Breast epithelium (tissue), 4 donors: ENCODE measurements at regions not wholly inside any gene's neighbourhood (a gene's known extent, or its start where the extent isn't known, plus 50 kb on each side); places are given as distances from the start of the nearest gene placed in this dataset.

ENCODE experiments used
- DNase-seq, 2 donors: peaks; one replicate each; pipeline ENCODE4 v3.0.0-alpha.2; 2019; ENCODE audit warnings: low spot score in 2 of 2
- H3K27ac ChIP-seq, 2 donors: fragments of 200-600 bp; sonication (generic) in 1 of 2; one replicate each; pipeline ENCODE4 v1.5.1; 2016 to 2019; ENCODE audit warnings: mild to moderate bottlenecking in 1 of 2
- H3K27me3 ChIP-seq, 2 donors: fragments of 200-600 bp; sonication (generic) in 1 of 2; one replicate each; pipeline versions ENCODE4 v1.5.1 to v1.6.0; 2017 to 2019; ENCODE audit warnings: control low read depth in 1 of 2, mild to moderate bottlenecking in 1 of 2
- H3K36me3 ChIP-seq: fragments of 200-600 bp; one replicate; pipeline ENCODE4 v1.5.1; 2019
- H3K4me1 ChIP-seq, 2 donors: fragments of 200-600 bp; sonication (generic); one replicate each; pipeline ENCODE4 v1.5.1; 2016 to 2019; ENCODE audit warnings: control low read depth in 1 of 2
- H3K4me3 ChIP-seq, 3 donors: fragments of 200-600 bp; sonication (generic); 1 replicate in 2 of 3; 2 replicates in 1 of 3; pipeline ENCODE4 v1.5.1; 2016 to 2019; ENCODE audit warnings: mild to moderate bottlenecking in 3 of 3, moderate library complexity in 2 of 3
- H3K9me3 ChIP-seq, 2 donors: fragments of 200-600 bp; sonication (generic) in 1 of 2; one replicate each; pipeline ENCODE4 v1.5.1; 2016 to 2019; ENCODE audit warnings: control low read depth in 1 of 2
- CTCF ChIP-seq, 3 donors: fragments of 450-650 bp; IDR thresholded peaks; one replicate each; pipeline ENCODE4 v1.5.1; 2016 to 2017; ENCODE audit warnings: antibody characterized with exemption in 3 of 3, mild to moderate bottlenecking in 3 of 3, moderate library complexity in 3 of 3
- POLR2A ChIP-seq: fragments of 450-650 bp; IDR thresholded peaks from one replicate; pipeline ENCODE4 v1.6.1; 2016; ENCODE audit warnings: antibody characterized with exemption, mild to moderate bottlenecking, moderate library complexity
- POLR2AphosphoS5 ChIP-seq, 3 donors: sonication (generic); formaldehyde crosslinking; IDR thresholded peaks; one replicate each; pipeline ENCODE4 v1.6.1; 2017; ENCODE audit warnings: antibody characterized with exemption in 3 of 3
- intact Hi-C: fragments of 100-400 bp; cut with DNase I; formaldehyde crosslinking; loops from one replicate; pipeline ENCODE4 v1.15.1; 2023; ENCODE audit warnings: low total_unique reads

GRCh38 chr3:104896624-104897023 lies 470.1 kb upstream of the ALCAM start:
- DNase-seq: no peak
- Histone ChIP-seq H3K27me3 (no peaks in the 10 kb centered on the region), H3K36me3 (no peaks in the 10 kb centered on the region), H3K9me3 (no peaks in the 10 kb centered on the region), H3K4me3 (no peak overlapping the region), H3K4me1 (no peaks in the 10 kb centered on the region), H3K27ac (no peak overlapping the region)
- intact Hi-C loops: no loop called here
- TF ChIP-seq POLR2A (no peak), POLR2AphosphoS5 (IDR thresholded peaks at IDR 0.05) (no peak), CTCF (IDR thresholded peaks at IDR 0.05) (no peak)

- no peak overlapping the region for H3K4me3 ChIP-seq
- no peaks in the 10 kb centered on the region for H3K27me3 ChIP-seq
- no peaks in the 10 kb centered on the region for H3K36me3 ChIP-seq
- intact Hi-C loops: no loop called here
- DNase-seq: no peak
- TF ChIP-seq CTCF (IDR thresholded peaks at IDR 0.05): no peak
- TF ChIP-seq POLR2AphosphoS5 (IDR thresholded peaks at IDR 0.05): no peak
- TF ChIP-seq POLR2A: no peak
- peaks cover 0 to 7% of the 10 kb centered on the region in 2 donors for H3K9me3 ChIP-seq
- H3K4me1 ChIP-seq: no peaks in the 10 kb centered on the region
- H3K27ac ChIP-seq: no peak overlapping the region
Observed at GRCh38 chr3:104901396-104901795, 465.3 kb upstream of the ALCAM start.

GRCh38 chr3:104903064-104903463 lies 463.6 kb upstream of the ALCAM start:
- TF ChIP-seq CTCF (IDR thresholded peaks at IDR 0.05): no peak
- no peak for TF ChIP-seq POLR2A
- no peak for TF ChIP-seq POLR2AphosphoS5 (IDR thresholded peaks at IDR 0.05)
- Histone ChIP-seq H3K27ac (no peak overlapping the region), H3K4me3 (no peak overlapping the region), H3K9me3 (peaks cover 0 to 7% of the 10 kb centered on the region in 2 donors), H3K36me3 (no peaks in the 10 kb centered on the region), H3K4me1 (no peaks in the 10 kb centered on the region), H3K27me3 (no peaks in the 10 kb centered on the region)
- intact Hi-C loops: no loop called here
- no peak for DNase-seq

- Histone ChIP-seq H3K4me1 (no peaks in the 10 kb centered on the region), H3K9me3 (peaks cover 0 to 7% of the 10 kb centered on the region in 2 donors), H3K4me3 (no peak overlapping the region), H3K27me3 (no peaks in the 10 kb centered on the region), H3K27ac (no peak overlapping the region), H3K36me3 (no peaks in the 10 kb centered on the region)
- DNase-seq: no peak
- TF ChIP-seq POLR2AphosphoS5 (IDR thresholded peaks at IDR 0.05) (no peak), POLR2A (no peak), CTCF (IDR thresholded peaks at IDR 0.05) (no peak)
- intact Hi-C loops: no loop called here
Observed at GRCh38 chr3:104906001-104906639, 460.6 kb upstream of the ALCAM start.

- intact Hi-C loops: no loop called here
- Histone ChIP-seq H3K36me3 (no peaks in the 10 kb centered on the region), H3K4me3 (no peak overlapping the region), H3K9me3 (peaks cover 0 to 7% of the 10 kb centered on the region in 2 donors), H3K27ac (no peak overlapping the region), H3K27me3 (no peaks in the 10 kb centered on the region), H3K4me1 (no peaks in the 10 kb centered on the region)
- TF ChIP-seq POLR2AphosphoS5 (IDR thresholded peaks at IDR 0.05) (no peak), CTCF (IDR thresholded peaks at IDR 0.05) (no peak), POLR2A (no peak)
- DNase-seq: no peak
Observed at GRCh38 chr3:104907507-104907906, 459.2 kb upstream of the ALCAM start.
